GM19397 (cell line): ENCODE measurements at regions not wholly inside any gene's neighbourhood (a gene's known extent, or its start where the extent isn't known, plus 50 kb on each side); places are given as distances from the start of the nearest gene placed in this dataset.

Experiments used
- ATAC-seq: cut with Tn5 transposase; IDR thresholded peaks from one replicate; pipeline ENCODE4 v1.9.1; 2021; ENCODE audit warnings: mild to moderate bottlenecking, moderate library complexity; ENCODE audit not compliant: unreplicated experiment

DNA sequence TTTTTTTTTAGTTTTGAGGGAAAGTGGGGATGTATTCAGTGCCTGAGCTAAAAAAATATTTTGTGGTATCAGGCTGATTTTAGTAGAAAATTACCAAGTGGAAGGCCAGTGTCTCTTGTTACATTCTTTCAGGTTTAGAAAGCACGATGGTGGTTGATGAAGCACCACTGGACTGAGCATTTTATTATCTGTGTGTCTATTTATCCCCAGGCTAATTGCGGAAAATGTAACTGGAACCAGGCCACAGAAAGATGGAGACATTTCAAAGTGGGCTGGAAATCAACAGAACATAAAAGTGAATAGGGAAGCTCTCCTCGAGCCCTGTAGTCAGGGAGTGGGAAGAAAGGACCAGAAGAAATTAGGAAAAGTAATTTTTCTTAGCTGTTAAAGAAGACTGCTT lies 261.0 kb downstream of the STK31 start:
- ATAC-seq: no peak

DNA sequence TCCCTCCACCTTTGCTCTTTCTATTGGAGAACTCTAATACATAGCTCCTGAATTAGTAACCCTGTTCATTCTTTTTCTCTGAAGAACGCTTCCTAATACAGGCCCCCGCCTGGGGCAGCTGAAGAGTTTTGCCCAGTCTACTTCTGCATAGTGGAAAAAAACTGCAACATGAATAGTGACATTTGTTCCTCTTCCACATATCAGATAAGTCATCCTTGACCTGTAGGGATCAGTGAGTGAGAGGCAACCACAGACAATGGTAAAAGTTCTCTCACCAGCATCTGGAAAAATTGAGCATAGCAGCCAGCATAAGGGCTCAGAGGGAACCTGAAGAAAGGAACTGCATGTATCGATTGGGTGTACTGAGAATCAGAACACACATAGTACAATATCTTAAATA lies 262.0 kb downstream of the STK31 start:
- ATAC-seq: no peak

DNA sequence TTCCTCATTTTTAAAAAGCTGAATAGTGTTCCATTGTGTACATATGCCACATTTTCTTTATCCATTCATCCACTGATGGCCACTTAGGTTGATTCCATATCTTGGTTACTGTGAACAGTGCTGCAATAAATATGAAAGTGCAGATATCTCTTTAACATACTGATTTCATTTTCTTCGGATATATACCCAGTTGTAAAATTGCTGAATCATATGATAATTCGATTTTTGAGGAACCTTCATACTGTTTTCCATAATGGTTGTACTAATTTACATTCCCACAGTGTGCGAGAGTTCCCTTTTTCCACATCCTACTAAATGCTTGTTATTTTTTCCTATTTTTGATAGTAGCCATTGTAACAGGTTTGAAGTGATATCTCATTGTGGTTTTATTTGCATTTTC lies 263.2 kb downstream of the STK31 start:
- ATAC-seq: no peak

DNA sequence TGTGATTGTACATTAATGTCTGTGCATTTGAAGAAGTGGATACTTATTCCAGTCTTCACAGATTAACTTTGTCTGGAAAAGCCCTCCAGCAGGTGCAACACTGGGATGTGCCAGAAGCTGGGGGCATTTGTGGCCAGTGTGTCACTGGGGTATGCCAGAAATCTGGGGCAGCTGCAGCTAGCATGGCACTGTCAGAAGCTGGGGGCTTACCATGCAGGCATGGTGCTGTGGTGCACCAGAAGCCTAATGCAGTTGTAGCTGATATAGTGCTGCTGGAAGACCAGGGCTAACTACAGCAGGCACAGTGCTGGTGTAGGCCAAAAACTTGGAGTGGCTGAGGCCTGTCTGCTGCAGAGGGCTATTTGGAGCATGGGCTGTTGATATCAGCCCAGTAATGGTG lies 270.1 kb downstream of the STK31 start:
- no peak for ATAC-seq

DNA sequence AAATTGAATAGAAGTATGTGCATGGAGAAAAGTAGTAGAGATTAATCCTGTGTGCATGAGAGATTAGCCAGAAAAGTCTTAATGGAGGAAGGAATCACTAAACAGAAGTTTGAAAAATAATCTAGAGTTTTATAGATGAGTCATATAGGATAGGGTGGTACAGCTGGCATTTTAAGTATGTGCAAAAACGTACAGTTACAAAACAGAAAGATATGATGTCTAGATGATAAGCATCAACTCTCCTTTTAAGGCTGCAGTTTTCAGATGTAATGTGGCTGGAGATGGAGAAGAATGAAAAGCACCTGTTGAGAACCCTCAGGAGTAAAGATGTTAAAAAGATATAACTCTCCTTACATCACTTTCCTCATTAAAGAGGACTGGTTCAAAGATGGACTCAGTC lies 271.3 kb downstream of the STK31 start:
- ATAC-seq: no peak

DNA sequence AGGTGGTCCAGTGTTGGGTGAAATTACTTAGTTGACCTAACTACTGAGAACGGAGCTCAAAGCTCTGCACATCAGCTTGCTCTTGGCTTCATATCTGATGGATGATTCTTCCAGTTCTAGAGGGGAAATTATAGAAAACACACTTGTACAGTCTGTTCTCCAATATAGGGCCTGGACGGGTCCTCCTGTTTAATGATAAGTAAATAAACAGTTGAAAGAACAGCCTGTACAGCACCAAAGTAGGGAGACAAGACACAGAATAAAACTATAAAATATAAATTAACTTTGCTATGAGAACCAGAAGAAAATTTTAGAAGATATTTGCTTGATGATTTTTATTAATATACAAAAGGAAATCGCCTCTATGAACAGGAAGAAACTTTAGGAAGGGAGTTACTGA lies 271.7 kb downstream of the STK31 start:
- no peak for ATAC-seq

DNA sequence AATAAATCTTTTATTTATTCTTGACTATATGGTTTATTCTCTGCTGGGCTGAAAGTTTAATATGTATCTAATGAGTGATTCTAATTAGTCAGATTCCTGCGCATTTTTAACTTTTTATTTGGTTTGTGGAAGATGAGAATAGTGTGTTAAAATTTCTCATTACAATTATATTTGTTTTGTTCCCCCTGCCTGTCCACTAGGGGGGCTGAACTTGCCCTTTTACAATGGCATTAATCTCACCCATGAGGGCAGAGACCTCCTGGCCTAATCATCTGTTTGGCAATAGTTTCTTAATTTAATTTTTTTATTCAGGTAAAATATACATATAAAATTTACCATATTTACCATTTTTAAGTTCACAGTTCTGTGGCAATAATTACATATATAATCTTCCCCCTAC lies 278.5 kb upstream of the NPY start:
- ATAC-seq: no peak

DNA sequence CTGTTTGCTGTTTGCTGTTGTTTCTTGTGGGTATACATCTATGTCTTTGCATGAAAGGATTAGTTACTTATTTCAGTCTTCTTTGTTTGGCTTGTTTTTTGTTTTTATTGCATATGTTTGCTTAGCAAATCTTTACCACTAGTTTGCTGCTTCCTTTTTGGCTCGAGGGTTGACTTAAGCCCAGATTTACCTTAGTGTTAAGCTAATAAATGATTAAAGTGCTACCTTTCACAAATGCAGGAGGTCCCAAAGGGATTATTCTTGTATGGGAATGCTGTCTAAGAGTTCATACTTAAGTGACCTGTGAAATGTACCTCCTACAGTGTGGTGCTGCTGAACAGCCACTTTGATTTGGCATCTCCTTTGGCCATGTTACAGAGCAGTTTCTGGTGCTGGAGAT lies 273.5 kb upstream of the NPY start:
- ATAC-seq: no peak

DNA sequence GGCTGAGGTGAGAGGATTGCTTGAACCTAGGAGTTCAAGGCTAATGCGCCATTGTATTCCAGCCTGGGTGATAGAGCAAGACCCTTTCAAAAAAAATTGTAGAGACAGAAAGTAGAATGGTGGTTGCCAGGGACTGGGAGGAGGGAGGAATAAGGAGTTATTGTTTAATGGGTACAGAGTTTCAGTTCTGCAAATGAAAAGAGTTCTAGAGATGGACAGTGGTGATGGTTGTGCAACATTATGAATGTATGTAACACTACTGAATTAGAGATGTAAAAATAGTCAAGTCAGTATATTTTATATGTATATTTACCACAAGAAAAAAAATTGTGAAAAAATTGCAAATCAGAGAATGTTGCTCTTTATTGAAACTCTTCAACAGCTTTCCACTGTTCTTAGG lies 266.5 kb upstream of the NPY start:
- no peak for ATAC-seq

DNA sequence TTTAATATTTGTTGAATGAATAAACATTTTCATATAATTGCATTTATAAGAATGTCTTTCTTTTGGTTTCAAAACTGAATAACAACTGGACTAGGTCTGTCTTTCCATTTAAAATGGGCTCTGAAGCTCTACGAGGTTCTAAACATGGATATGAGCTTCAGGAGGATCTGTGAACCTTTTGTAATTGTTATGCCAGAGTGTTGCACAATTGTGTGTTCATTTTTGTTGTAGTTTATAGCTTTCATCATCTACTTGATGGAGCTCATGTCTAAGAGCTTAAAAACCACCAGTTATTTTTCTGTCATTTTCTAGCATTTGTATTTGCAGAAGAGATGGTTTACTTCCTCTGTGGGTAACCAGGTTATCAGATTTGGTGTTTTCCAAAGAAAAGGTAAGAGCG lies 265.7 kb upstream of the NPY start:
- no peak for ATAC-seq

DNA sequence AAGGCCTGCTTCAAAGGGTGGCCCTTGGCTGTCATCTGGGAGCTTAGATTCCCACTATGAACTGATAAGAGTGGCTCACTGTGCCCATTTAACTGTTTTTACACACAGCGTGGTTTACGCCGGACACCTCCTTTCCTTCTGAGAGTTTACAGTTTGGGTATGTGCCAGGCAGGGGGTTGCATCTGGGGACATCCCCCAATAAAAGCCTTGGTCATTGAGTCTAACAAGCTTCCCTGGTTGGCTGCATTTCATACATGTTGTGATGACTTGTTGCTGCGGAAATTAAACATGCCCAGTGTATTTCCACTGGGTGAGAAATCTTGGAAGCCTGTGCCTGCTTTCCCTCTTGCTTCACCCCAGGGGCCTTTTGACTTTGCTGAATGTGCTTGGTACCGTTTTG lies 264.1 kb upstream of the NPY start:
- no peak for ATAC-seq

DNA sequence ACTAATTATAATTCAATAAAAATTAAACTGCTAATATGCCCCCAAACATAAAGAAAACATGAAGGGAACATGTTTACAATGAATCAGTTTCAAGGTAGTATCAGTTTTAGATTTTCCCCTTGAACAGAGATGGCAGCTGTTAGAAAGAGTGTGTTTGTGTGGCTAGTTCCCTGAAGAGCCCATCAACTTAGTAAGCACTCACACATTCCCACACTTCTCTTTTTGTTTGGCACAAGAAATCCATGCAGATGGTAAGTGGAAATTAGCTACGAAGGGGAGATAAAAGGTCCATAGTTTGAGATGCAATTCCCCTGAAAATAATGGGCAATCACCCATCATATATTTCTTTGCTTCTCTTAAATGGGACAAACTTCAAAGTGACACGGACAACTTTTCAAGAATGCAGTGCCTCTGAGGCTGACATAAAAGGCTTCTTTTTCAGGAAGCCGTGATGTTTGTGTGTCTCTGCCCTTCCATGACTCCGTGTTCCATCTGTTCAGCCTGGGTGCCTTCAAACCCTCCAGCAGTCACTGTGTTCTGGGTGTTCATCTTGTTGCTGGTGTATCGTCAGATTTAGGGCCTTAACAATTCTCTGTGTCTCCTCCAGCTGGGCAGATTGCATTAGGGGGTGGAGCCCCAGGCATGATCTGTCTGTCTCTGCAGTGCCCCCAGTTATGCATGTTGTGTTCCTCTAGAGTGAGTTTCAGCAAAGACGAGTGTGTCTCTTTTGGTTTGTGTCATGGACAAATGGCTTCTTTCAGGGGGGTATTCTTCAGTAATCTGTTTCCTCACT lies 259.5 kb upstream of the NPY start:
- no peak for ATAC-seq

DNA sequence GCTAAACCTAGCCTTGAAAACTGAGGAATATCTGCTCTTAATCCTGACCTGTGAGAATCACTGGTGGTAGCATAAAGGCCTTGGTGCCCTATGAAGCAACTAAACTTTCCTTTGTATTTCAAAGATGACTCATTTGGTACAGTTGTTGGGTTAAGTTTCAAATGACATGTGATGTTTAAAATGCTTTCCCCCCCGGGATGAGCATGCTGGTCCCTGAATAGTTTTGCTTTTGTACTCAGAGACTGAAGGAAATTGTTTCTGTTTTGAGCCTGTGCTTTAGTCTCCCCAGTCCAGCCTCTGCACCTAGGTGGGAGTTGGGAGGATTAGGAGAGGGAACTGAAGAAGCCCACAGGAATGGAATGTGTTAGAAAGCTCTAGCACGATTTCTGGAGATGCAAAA lies 258.9 kb upstream of the NPY start:
- ATAC-seq: no peak

DNA sequence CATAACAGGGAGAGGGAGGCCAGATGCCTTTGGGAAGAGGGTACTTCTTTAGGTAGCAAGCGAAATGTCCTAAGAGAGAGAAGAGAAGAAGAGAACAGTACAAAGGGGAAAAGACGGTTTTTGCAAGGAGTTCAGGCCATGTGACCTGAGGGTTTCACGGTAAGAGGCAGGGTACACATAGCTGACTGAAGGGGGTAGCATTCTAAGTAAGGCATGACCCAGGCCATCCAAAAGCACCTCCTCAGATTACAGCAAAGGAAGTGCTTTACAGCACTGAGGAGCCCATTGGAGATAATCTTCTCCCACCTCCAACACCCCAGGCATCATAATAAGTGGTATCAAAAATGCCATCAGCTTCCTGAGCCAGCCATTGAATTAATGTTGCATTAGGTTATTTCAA lies 258.2 kb upstream of the NPY start:
- ATAC-seq: no peak

DNA sequence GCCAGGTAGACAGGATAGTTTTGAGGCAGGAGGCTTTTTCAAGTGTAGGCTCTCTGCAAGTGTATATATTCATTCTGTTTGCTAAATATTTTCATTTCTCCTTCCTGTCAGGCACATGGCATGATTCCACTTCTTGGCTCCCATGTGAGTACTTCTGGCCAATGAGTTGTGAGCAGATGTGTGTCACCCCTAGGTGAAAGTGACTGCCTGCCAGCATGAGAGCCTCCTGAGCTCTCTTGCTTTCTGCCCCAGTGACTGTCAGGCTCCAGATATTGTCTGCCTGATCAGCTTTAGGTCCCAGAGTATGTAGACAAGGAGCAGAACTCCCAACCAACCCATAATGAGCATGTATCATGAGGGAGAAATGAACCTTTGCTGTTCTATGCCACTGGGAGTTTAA lies 257.6 kb upstream of the NPY start:
- no peak for ATAC-seq

DNA sequence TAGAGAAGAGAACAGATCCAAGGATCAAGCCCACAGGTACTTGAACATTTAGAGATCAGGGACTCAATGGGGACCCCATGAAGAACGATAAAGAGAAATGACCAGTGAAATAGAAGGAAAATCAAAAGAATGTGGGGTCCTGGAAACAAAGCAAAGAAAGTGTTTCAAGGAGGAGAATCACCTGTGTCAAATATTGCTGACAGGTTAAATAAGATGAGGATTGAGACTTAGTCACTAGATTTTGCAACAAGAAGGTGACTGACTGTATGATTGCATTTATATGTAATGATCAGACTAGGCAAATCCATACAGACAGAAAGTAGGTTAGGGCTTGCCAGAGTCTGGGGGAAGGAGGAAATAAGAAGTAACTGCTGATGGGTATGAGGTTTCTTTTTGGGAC lies 254.9 kb upstream of the NPY start:
- no peak for ATAC-seq

DNA sequence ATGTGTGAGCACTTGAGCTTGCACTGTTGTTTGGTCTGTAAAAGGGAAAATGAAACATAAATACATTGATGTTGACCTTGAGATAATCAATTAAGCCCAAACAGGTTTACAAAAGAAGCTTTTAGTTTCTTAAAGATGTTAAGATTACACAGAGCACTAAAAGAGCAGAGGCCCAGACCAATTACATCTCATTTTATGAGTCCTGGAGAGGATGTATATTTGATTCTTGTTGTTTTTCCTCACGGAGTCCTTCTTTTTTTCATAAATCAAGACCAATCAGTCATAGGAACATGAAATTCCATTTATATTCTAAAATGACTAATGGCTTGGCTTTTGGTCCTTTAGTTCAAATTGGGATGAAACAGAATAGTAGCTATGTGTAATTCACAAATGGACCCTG lies 249.7 kb upstream of the NPY start:
- ATAC-seq: no peak

DNA sequence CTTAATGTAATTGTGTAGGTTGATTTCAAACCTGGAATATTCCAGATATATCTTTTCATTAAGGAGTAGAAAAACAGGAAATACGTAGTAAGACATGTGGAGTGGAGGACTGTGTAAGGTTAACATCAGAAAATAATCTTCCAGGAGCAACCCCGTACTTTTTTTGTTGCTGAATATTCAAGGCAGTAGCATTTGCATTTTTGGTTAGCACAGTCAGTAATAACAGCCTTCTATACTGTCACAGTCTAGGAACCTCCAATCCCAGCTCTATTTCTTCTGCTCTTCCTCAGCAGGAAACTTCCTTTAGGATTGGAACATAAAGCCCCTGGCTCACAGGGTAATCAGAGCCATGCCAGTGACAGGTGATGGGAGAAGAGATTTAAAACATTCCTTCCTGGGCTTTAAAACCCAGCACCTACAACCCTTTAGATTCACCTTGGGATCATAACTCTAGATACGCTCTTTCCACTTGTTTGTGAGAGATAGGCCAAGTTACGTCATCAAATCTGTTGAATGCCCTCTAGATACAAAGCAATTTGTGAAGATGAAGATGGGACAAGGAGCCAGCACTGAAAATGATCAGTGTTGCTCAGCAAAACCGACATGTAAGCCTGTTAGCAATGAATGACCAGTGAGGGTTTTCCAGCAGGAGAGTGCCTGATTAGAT lies 248.5 kb upstream of the NPY start:
- no peak for ATAC-seq

DNA sequence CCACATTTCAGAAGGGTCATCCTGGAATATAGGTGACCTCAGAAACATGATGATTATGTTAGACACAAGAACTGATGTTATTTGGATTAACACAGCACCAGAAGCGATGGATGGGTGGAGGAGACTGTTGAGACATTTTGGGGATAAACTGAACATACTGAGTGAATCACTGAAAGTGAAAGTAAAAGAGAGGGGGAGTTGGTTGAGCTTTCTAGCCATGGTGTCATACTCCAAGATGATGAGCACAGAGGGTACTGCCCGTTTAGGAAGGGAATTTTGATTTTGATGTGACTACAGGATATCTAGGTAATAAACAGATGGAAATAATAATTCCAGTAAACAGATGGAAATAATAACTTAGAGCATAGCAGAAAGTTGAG lies 248.0 kb upstream of the NPY start:
- ATAC-seq: no peak

DNA sequence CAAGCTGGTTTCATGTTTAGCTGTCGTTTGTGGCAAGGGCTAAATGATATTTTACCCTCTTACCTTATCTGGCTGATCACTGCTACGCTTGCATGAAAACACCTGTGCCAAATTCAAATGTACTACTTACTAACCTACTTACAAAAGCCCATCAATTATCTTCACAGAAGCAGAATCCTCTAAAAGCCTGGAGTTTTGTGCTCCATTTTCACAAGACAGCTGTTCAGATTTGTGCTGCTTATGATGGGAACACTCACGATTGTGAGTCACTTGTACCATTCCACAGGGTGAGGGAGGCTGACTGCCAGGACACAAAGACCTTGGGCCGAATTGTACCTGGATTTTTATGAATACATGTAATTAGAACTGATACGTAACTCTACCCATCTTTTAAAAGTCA lies 245.0 kb upstream of the NPY start:
- no peak for ATAC-seq

DNA sequence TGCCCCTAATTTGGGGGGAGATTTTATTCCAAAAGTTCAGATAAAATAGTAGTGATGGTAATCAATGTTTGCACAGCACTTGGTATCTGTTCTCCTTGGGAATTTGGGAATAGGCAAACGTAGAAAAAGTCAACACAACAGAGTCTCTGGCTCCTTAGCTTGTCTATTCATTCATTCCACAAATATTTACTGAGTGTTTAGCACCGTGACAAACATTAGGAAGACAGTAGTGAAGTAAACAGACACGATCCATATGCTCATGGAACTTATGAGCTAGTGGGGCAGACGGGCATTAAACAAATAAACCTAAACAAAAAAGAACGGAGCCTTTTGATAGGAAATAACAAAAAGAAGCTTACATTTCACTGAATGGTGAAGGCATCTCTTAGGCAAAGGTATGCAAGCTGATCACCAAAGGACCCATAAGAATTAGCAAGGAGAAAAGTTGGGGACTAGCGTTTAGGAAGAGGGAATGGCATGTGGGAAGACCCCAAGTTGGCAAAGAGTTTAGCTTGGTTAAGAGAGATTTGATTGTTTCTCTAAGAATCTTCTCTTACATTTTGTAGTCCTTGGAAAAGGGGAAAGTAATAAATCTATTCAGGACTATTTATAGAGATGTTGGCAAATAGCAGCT lies 243.9 kb upstream of the NPY start:
- ATAC-seq: no peak

DNA sequence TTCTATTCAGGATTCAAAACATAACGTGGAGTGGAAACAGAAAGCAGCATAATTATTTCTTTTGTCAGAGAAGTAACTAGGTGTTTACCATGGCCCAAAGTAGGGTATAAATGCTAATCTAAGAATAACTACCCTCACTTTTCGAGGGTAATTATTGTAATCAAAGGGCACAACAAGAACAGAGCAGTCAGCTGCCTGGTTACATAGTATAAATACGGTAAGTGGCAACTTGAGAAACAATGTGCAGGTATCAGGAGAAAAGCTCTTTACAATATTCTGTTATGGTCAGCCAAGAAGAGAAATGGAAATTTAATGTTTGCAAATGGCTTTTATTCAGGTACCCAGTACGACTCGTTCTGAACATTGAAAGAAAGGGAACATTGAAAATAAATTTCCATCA lies 242.0 kb upstream of the NPY start:
- no peak for ATAC-seq
